KMS-11 (cell line): ENCODE measurements at regions not wholly inside any gene's neighbourhood (a gene's known extent, or its start where the extent isn't known, plus 50 kb on each side); places are given as distances from the start of the nearest gene placed in this dataset.

Experiments used
- H2AFZ ChIP-seq: fragments of 200-600 bp; sonication (generic); 2 replicates; pipeline ENCODE4 v1.6.1; 2016; ENCODE audit warnings: antibody characterized with exemption, mixed run types, low read depth
- H3K27ac ChIP-seq: fragments of 200-600 bp; sonication (generic); 2 replicates; pipeline ENCODE4 v1.6.1; 2016; ENCODE audit warnings: mild to moderate bottlenecking, mixed run types
- H3K27me3 ChIP-seq: fragments of 200-600 bp; sonication (generic); 2 replicates; pipeline ENCODE4 v1.6.1; 2017; ENCODE audit warnings: mild to moderate bottlenecking, low read depth, mixed run types, moderate library complexity; ENCODE audit not compliant: insufficient read depth
- H3K36me3 ChIP-seq: fragments of 200-600 bp; sonication (generic); 2 replicates; pipeline ENCODE4 v1.6.1; 2017; ENCODE audit warnings: mild to moderate bottlenecking, mixed run types; ENCODE audit not compliant: insufficient read depth
- H3K4me1 ChIP-seq: fragments of 200-600 bp; sonication (generic); 2 replicates; pipeline ENCODE4 v1.6.1; 2016; ENCODE audit warnings: mild to moderate bottlenecking, low read depth, mixed run types; ENCODE audit not compliant: poor library complexity, severe bottlenecking
- H3K4me2 ChIP-seq: fragments of 200-600 bp; sonication (generic); 2 replicates; pipeline ENCODE4 v1.7.0; 2016; ENCODE audit warnings: mild to moderate bottlenecking, mixed run types
- H3K4me3 ChIP-seq: fragments of 200-600 bp; sonication (generic); IDR thresholded peaks from 2 replicates; pipeline ENCODE4 v1.6.1; 2017; ENCODE audit warnings: low read depth, low read length, mixed read lengths; ENCODE audit not compliant: insufficient read depth
- H3K79me2 ChIP-seq: fragments of 200-600 bp; sonication (generic); 2 replicates; pipeline ENCODE4 v1.6.1; 2016; ENCODE audit warnings: low read depth, mixed run types; ENCODE audit not compliant: insufficient read depth
- H3K9ac ChIP-seq: fragments of 200-600 bp; sonication (generic); 2 replicates; pipeline ENCODE4 v1.6.1; 2016; ENCODE audit warnings: mild to moderate bottlenecking, mixed run types
- H4K20me1 ChIP-seq: fragments of 200-600 bp; sonication (generic); 2 replicates; pipeline ENCODE4 v1.6.1; 2016; ENCODE audit warnings: mild to moderate bottlenecking, mixed run types; ENCODE audit not compliant: insufficient read depth
- CTCF ChIP-seq: fragments of 200-600 bp; sonication (generic); conservative IDR thresholded peaks from 2 replicates; pipeline ENCODE4 v1.6.1; 2017; ENCODE audit warnings: low read depth, mild to moderate bottlenecking, antibody characterized with exemption, low read length, moderate library complexity, mixed read lengths

- Histone ChIP-seq H3K27ac (no peak overlapping the region), H3K4me3 (no peak overlapping the region), H3K36me3 (no peaks in the 10 kb centered on the region), H2AFZ (no peak overlapping the region), H3K9ac (no peak overlapping the region), H3K79me2 (no peaks in the 10 kb centered on the region), H3K27me3 (no peaks in the 10 kb centered on the region), H3K4me1 (no peaks in the 10 kb centered on the region), H4K20me1 (no peaks in the 10 kb centered on the region), H3K4me2 (no peak overlapping the region)
- TF ChIP-seq CTCF, result no peak
Observed at GRCh38 chr11:97860237-97860636, 1160.5 kb upstream of the CNTN5 start.

- TF ChIP-seq CTCF, result no peak
- H3K79me2 ChIP-seq, result no peaks in the 10 kb centered on the region
- no peak overlapping the region for H2AFZ ChIP-seq
- no peaks in the 10 kb centered on the region for H3K27me3 ChIP-seq
- no peaks in the 10 kb centered on the region for H4K20me1 ChIP-seq
- no peak overlapping the region for H3K4me3 ChIP-seq
- no peak overlapping the region for H3K27ac ChIP-seq
- H3K4me1 ChIP-seq, result no peaks in the 10 kb centered on the region
- H3K4me2 ChIP-seq, result no peak overlapping the region
- no peak overlapping the region for H3K9ac ChIP-seq
- no peaks in the 10 kb centered on the region for H3K36me3 ChIP-seq
Observed at GRCh38 chr11:97862021-97862420, 1158.7 kb upstream of the CNTN5 start.

- H4K20me1 ChIP-seq, result no peaks in the 10 kb centered on the region
Observed at GRCh38 chr11:97865424-97866012, 1155.2 kb upstream of the CNTN5 start.

DNA sequence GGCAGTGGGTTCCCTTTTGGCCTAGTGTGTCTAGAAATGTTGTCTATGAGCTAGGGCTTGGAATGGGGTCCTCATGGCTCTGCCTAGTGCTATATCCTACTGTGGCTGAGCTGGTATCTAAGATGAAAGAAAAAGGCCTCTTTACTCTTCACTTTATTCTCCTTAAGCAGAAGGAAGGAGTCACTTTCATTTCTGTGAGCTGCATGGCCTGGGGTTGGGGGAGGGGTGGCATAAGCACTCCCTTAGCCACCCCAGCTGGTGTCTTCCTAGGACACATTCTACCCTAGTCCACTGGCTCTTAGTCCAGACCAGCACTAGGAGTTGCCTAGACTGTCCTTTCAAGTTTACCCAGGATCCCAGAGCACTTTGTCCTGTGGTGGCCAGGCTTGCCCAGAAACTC lies 1148.9 kb upstream of the CNTN5 start:
- no peaks in the 10 kb centered on the region for H3K36me3 ChIP-seq
- no peak overlapping the region for H3K9ac ChIP-seq
- H3K4me1 ChIP-seq, result no peaks in the 10 kb centered on the region
- no peak overlapping the region for H3K4me3 ChIP-seq
- TF ChIP-seq CTCF, result no peak
- no peak overlapping the region for H3K4me2 ChIP-seq
- H3K27ac ChIP-seq, result no peak overlapping the region
- no peaks in the 10 kb centered on the region for H4K20me1 ChIP-seq
- no peak overlapping the region for H2AFZ ChIP-seq
- no peaks in the 10 kb centered on the region for H3K27me3 ChIP-seq
- no peaks in the 10 kb centered on the region for H3K79me2 ChIP-seq

More at GRCh38 chr11:97865424-97866012, 1155.2 kb upstream of the CNTN5 start:
- H3K4me2 ChIP-seq, result no peak overlapping the region
- no peaks in the 10 kb centered on the region for H3K79me2 ChIP-seq
- H3K4me1 ChIP-seq, result no peaks in the 10 kb centered on the region
- H3K36me3 ChIP-seq, result no peaks in the 10 kb centered on the region
- H3K9ac ChIP-seq, result no peak overlapping the region
- H3K4me3 ChIP-seq, result no peak overlapping the region
- no peaks in the 10 kb centered on the region for H3K27me3 ChIP-seq
- TF ChIP-seq CTCF, result no peak
- H3K27ac ChIP-seq, result no peak overlapping the region
- no peak overlapping the region for H2AFZ ChIP-seq
